Fibroblast of lung (primary cell): ENCODE measurements at regions not wholly inside any gene's neighbourhood (a gene's known extent, or its start where the extent isn't known, plus 50 kb on each side); places are given as distances from the start of the nearest gene placed in this dataset.

Experiments used
- DNase-seq, 2 donors: peaks; one replicate each; pipeline versions ENCODE4 v3.0.0 to v3.0.0-alpha.2; 2010; ENCODE audit warnings: low read depth in 2 of 2
- H2AFZ ChIP-seq: 2 replicates; pipeline ENCODE4 v1.5.1; 2012; ENCODE audit warnings: low read length, control low read depth, inconsistent platforms
- H3K27ac ChIP-seq: 2 replicates; pipeline ENCODE4 v1.5.1; 2011; ENCODE audit warnings: low read length, control low read depth; ENCODE audit not compliant: insufficient read depth
- H3K27me3 ChIP-seq: 2 replicates; pipeline ENCODE4 v1.5.1; 2011; ENCODE audit warnings: mild to moderate bottlenecking, low read length; ENCODE audit not compliant: control insufficient read depth, insufficient read depth
- H3K36me3 ChIP-seq: 2 replicates; pipeline ENCODE4 v1.5.1; 2011; ENCODE audit warnings: low read length; ENCODE audit not compliant: control insufficient read depth, insufficient read depth
- H3K4me1 ChIP-seq: 2 replicates; pipeline ENCODE4 v1.5.1; 2011; ENCODE audit warnings: low read length; ENCODE audit not compliant: control insufficient read depth, insufficient read depth; ENCODE audit errors: extremely low read depth
- H3K4me2 ChIP-seq: 2 replicates; pipeline ENCODE4 v1.5.1; 2011; ENCODE audit warnings: low read length, control low read depth; ENCODE audit not compliant: insufficient read depth; ENCODE audit errors: extremely low read depth
- H3K4me3 ChIP-seq, 4 experiments: fragments of 200-600 bp in 1 of 4; sonication (generic) in 1 of 4; replicated peaks in 1 of 4; 2 replicates each; pipeline ENCODE4 v1.5.1; 2011 to 2016; ENCODE audit warnings: low read length in 4 of 4, low read depth in 3 of 4, mild to moderate bottlenecking in 3 of 4, control low read depth in 2 of 4, inconsistent platforms in 1 of 4, mixed read lengths in 1 of 4; ENCODE audit not compliant: insufficient read depth in 1 of 4; ENCODE audit errors: control extremely low read depth in 1 of 4
- H3K79me2 ChIP-seq: 2 replicates; pipeline ENCODE4 v1.5.1; 2012; ENCODE audit warnings: mild to moderate bottlenecking, low read length, inconsistent platforms; ENCODE audit not compliant: control insufficient read depth, insufficient read depth
- H3K9ac ChIP-seq: 2 replicates; pipeline ENCODE4 v1.5.1; 2011; ENCODE audit warnings: mild to moderate bottlenecking, low read length, control low read depth; ENCODE audit not compliant: insufficient read depth
- H3K9me3 ChIP-seq: 2 replicates; pipeline ENCODE4 v1.5.1; 2012; ENCODE audit warnings: low read depth, low read length; ENCODE audit not compliant: control insufficient read depth, insufficient read depth
- H4K20me1 ChIP-seq: 2 replicates; pipeline ENCODE4 v1.5.1; 2011; ENCODE audit warnings: low read length; ENCODE audit not compliant: control insufficient read depth, insufficient read depth; ENCODE audit errors: extremely low read depth
- EZH2 ChIP-seq: IDR thresholded peaks from 2 replicates; pipeline ENCODE4 v1.5.1; 2012; ENCODE audit warnings: low read length, control low read depth, mild to moderate bottlenecking; ENCODE audit errors: missing control alignments
- TF ChIP-seq, protein P1 (sequence below), 2 donors: IDR thresholded peaks in 1 of 2; conservative IDR thresholded peaks in 1 of 2; 1 replicate in 1 of 2; 2 replicates in 1 of 2; pipeline ENCODE4 v1.5.1; 2011 to 2012; ENCODE audit warnings: low read length in 2 of 2, control low read depth in 1 of 2, inconsistent platforms in 1 of 2, low read depth in 1 of 2, mild to moderate bottlenecking in 1 of 2

DNA sequence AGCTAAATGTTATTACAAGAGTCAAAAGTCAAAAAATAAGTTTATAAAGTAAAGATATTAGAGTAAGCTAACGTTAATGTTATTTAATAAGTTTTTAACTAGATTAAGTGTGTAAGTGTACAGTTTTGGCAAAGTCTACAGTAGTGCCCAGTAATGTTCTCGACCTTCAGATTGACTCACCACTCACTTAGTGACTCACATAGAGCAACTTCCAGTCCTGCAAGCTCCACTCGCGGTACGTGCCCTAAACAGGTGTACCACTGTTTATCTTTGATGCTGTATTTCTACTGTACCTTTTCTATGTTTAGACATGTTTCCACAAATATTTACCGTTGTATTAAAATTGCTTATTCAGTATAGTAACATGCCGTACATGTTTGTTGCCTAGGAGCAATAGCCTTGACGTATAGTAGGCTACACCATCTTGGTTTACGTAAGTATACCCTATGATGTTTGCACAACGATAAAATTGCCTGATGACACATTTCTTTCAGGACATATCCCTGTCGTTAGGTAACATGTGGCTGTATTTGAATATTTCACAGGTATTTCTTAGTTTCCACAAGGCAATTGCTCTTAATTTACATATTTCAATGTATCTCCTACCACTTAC is 1641.9 kb upstream of the PIK3C3 start:
- no peak overlapping the region for H3K4me3 ChIP-seq
- no peak overlapping the region for H3K27ac ChIP-seq
- no peaks in the 10 kb centered on the region for H3K4me1 ChIP-seq
- TF ChIP-seq EZH2 = no peak
- TF ChIP-seq, protein P1, sequence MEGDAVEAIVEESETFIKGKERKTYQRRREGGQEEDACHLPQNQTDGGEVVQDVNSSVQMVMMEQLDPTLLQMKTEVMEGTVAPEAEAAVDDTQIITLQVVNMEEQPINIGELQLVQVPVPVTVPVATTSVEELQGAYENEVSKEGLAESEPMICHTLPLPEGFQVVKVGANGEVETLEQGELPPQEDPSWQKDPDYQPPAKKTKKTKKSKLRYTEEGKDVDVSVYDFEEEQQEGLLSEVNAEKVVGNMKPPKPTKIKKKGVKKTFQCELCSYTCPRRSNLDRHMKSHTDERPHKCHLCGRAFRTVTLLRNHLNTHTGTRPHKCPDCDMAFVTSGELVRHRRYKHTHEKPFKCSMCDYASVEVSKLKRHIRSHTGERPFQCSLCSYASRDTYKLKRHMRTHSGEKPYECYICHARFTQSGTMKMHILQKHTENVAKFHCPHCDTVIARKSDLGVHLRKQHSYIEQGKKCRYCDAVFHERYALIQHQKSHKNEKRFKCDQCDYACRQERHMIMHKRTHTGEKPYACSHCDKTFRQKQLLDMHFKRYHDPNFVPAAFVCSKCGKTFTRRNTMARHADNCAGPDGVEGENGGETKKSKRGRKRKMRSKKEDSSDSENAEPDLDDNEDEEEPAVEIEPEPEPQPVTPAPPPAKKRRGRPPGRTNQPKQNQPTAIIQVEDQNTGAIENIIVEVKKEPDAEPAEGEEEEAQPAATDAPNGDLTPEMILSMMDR (conservative IDR thresholded peaks at IDR 0.05 in 1 of 2, IDR thresholded peaks at IDR 0.05 in 1 of 2; ENCODE audit: low read depth in 1 of 2, low read length in 2 of 2) = no peak
- H3K36me3 ChIP-seq = no peaks in the 10 kb centered on the region
- H3K79me2 ChIP-seq = no peaks in the 10 kb centered on the region
- H3K9ac ChIP-seq = no peak overlapping the region
- H3K9me3 ChIP-seq = no peaks in the 10 kb centered on the region
- H4K20me1 ChIP-seq = no peaks in the 10 kb centered on the region
- no peak overlapping the region for H3K4me2 ChIP-seq
- H3K27me3 ChIP-seq = no peaks in the 10 kb centered on the region
- DNase-seq = peak; percentile 5 to 17
- no peak overlapping the region for H2AFZ ChIP-seq

DNA sequence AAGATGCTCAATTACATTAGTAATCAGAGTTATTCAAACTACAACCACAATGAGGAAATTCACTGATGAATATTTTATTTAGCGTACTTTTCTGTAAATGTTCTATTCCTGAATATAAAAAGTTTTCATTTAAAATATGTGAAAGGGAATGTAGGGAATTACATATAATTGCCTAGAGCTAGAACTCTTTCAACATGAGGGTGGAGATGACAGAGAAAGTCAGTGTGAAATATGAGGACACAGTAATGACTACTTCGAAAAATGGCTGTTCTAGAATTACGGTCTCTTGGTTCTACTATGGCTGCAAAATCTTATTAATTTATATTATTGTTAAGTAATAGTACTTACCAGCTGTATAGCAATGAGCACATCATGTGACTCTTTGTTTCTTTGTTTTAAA is 1647.4 kb upstream of the PIK3C3 start:
- no peak overlapping the region for H2AFZ ChIP-seq
- H3K9ac ChIP-seq = no peak overlapping the region
- DNase-seq = no peak
- H3K4me1 ChIP-seq = no peaks in the 10 kb centered on the region
- no peaks in the 10 kb centered on the region for H3K79me2 ChIP-seq
- TF ChIP-seq EZH2 = no peak
- TF ChIP-seq, protein P1 (conservative IDR thresholded peaks at IDR 0.05 in 1 of 2, IDR thresholded peaks at IDR 0.05 in 1 of 2; ENCODE audit: low read depth in 1 of 2, low read length in 2 of 2) = no peak
- no peaks in the 10 kb centered on the region for H3K9me3 ChIP-seq
- H3K4me3 ChIP-seq = no peak overlapping the region
- no peaks in the 10 kb centered on the region for H4K20me1 ChIP-seq
- no peak overlapping the region for H3K4me2 ChIP-seq
- H3K27me3 ChIP-seq = no peaks in the 10 kb centered on the region
- no peak overlapping the region for H3K27ac ChIP-seq
- H3K36me3 ChIP-seq = no peaks in the 10 kb centered on the region

DNA sequence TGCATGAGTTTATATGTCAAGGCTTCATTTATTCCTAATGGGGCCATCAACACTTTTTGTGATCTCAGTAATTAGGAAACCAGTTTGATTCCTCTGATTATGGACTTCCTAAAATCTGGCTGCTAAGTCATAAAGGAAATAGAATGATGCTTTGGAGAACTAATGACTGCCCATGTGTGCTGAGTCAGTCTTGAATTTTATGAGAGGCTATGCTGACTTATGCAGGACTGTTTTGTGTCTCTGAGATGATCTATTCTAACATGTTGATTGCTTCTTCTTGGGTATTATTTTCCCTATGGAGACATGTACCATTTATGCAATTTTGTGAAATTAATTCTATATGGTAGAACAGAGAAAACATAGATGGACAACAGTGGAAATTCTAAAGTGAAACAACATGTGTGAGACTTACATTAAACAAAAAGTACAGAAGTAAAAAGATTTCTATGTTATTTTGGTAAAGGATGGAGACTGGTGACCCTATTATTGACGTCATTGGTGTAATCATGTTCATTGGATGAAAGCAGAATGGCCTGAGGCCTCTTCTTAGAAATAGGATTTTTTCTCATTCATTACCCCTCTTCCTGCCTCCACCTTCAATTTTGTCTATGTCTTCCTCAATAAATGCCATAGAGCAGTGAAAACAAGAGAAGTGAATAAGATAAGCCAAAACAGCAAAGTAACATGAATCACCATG is 1658.2 kb upstream of the PIK3C3 start:
- H3K79me2 ChIP-seq = no peaks in the 10 kb centered on the region
- no peaks in the 10 kb centered on the region for H3K27me3 ChIP-seq
- TF ChIP-seq, protein P1 (conservative IDR thresholded peaks at IDR 0.05 in 1 of 2, IDR thresholded peaks at IDR 0.05 in 1 of 2; ENCODE audit: low read depth in 1 of 2, low read length in 2 of 2) = no peak
- TF ChIP-seq EZH2 = no peak
- no peaks in the 10 kb centered on the region for H3K9me3 ChIP-seq
- H3K4me3 ChIP-seq = no peak overlapping the region
- H3K9ac ChIP-seq = no peak overlapping the region
- H4K20me1 ChIP-seq = no peaks in the 10 kb centered on the region
- H3K36me3 ChIP-seq = no peaks in the 10 kb centered on the region
- no peak overlapping the region for H3K27ac ChIP-seq
- H2AFZ ChIP-seq = no peak overlapping the region
- no peak for DNase-seq
- no peak overlapping the region for H3K4me2 ChIP-seq
- no peaks in the 10 kb centered on the region for H3K4me1 ChIP-seq
